H9 (cell line): ENCODE measurements at regions not wholly inside any gene's neighbourhood (a gene's known extent, or its start where the extent isn't known, plus 50 kb on each side); places are given as distances from the start of the nearest gene placed in this dataset.

ENCODE experiments used
- DNase-seq: peaks from one replicate; pipeline ENCODE4 v3.0.0-alpha.2; 2017
- H2AFZ ChIP-seq: one replicate; pipeline ENCODE4 v1.6.1; 2013; ENCODE audit warnings: mild to moderate bottlenecking, low read length, control low read depth, moderate library complexity
- H2AK5ac ChIP-seq: 2 replicates; pipeline ENCODE4 v1.6.1; 2013; ENCODE audit warnings: low read length, control low read depth, mixed read lengths; ENCODE audit not compliant: insufficient read length
- H2BK120ac ChIP-seq: one replicate; pipeline ENCODE4 v1.6.1; 2013; ENCODE audit warnings: low read depth, mild to moderate bottlenecking, low read length, control low read depth, inconsistent platforms; ENCODE audit not compliant: poor library complexity, severe bottlenecking
- H2BK12ac ChIP-seq: 2 replicates; pipeline ENCODE4 v1.6.1; 2013; ENCODE audit warnings: low read length, control low read depth, mixed read lengths, low read depth; ENCODE audit not compliant: insufficient read length
- H2BK15ac ChIP-seq: 2 replicates; pipeline ENCODE4 v1.6.1; 2013; ENCODE audit warnings: low read depth, low read length, control low read depth
- H2BK20ac ChIP-seq: one replicate; pipeline ENCODE4 v1.6.1; 2013; ENCODE audit warnings: low read depth, mild to moderate bottlenecking, low read length, control low read depth, inconsistent platforms; ENCODE audit not compliant: poor library complexity, severe bottlenecking
- H2BK5ac ChIP-seq: 2 replicates; pipeline ENCODE4 v1.6.1; 2013; ENCODE audit warnings: low read length, control low read depth, mixed read lengths; ENCODE audit not compliant: insufficient read length
- H3K14ac ChIP-seq: 2 replicates; pipeline ENCODE4 v1.6.1; 2013; ENCODE audit warnings: low read length, control low read depth; ENCODE audit not compliant: insufficient read depth
- H3K18ac ChIP-seq: 2 replicates; pipeline ENCODE4 v1.6.1; 2013; ENCODE audit warnings: low read depth, mild to moderate bottlenecking, mixed read lengths, low read length, control low read depth; ENCODE audit not compliant: insufficient read length
- H3K23ac ChIP-seq: 2 replicates; pipeline ENCODE4 v1.6.1; 2013; ENCODE audit warnings: low read length, control low read depth, mixed read lengths, low read depth; ENCODE audit not compliant: insufficient read length
- H3K23me2 ChIP-seq: 2 replicates; pipeline ENCODE4 v1.6.1; 2013; ENCODE audit warnings: low read depth, mild to moderate bottlenecking, mixed read lengths, low read length, control low read depth; ENCODE audit not compliant: insufficient read length, poor library complexity, severe bottlenecking
- H3K27ac ChIP-seq: 2 replicates; pipeline ENCODE4 v1.5.1; 2013; ENCODE audit warnings: low read length, control low read depth, mixed read lengths, low read depth; ENCODE audit not compliant: insufficient read length
- H3K27me3 ChIP-seq: 2 replicates; pipeline ENCODE4 v1.6.1; 2013; ENCODE audit warnings: low read length, control low read depth, inconsistent platforms; ENCODE audit not compliant: insufficient read depth
- H3K4ac ChIP-seq: 2 replicates; pipeline ENCODE4 v1.6.1; 2013; ENCODE audit warnings: low read depth, mild to moderate bottlenecking, control low read depth, inconsistent platforms, low read length, moderate library complexity
- H3K4me1 ChIP-seq: 2 replicates; pipeline ENCODE4 v1.6.1; 2013; ENCODE audit warnings: low read length, control low read depth, inconsistent platforms; ENCODE audit not compliant: insufficient read depth
- H3K4me2 ChIP-seq: 2 replicates; pipeline ENCODE4 v1.6.1; 2013; ENCODE audit warnings: low read length, control low read depth, mixed read lengths; ENCODE audit not compliant: insufficient read length, insufficient read depth
- H3K56ac ChIP-seq: 2 replicates; pipeline ENCODE4 v1.6.1; 2013; ENCODE audit warnings: low read depth, mild to moderate bottlenecking, mixed read lengths, low read length, control low read depth; ENCODE audit not compliant: insufficient read length
- H3K79me1 ChIP-seq: 2 replicates; pipeline ENCODE4 v1.6.1; 2013; ENCODE audit warnings: low read depth, mild to moderate bottlenecking, moderate library complexity, low read length, control low read depth, inconsistent platforms; ENCODE audit not compliant: insufficient read depth, poor library complexity, severe bottlenecking
- H3K79me2 ChIP-seq: 2 replicates; pipeline ENCODE4 v1.6.1; 2013; ENCODE audit warnings: low read length, control low read depth, inconsistent platforms; ENCODE audit not compliant: insufficient read depth
- H3K9ac ChIP-seq: 2 replicates; pipeline ENCODE4 v1.6.1; 2013; ENCODE audit warnings: low read length, control low read depth, mixed read lengths; ENCODE audit not compliant: insufficient read length; ENCODE audit errors: extremely low read depth
- H3K9me3 ChIP-seq: one replicate; pipeline ENCODE4 v1.6.1; 2013; ENCODE audit warnings: low read depth, low read length, inconsistent platforms; ENCODE audit not compliant: control insufficient read depth
- H3T11ph ChIP-seq: one replicate; pipeline ENCODE4 v1.6.1; 2013; ENCODE audit warnings: mild to moderate bottlenecking, low read length, control low read depth, inconsistent platforms
- H4K20me1 ChIP-seq: one replicate; pipeline ENCODE4 v1.6.1; 2013; ENCODE audit not compliant: control insufficient read depth, insufficient read length, insufficient read depth
- H4K5ac ChIP-seq: 2 replicates; pipeline ENCODE4 v1.6.1; 2013; ENCODE audit warnings: low read depth, mild to moderate bottlenecking, mixed read lengths, low read length, control low read depth; ENCODE audit not compliant: insufficient read length
- H4K8ac ChIP-seq: replicated peaks from 2 replicates; pipeline ENCODE4 v1.6.1; 2013; ENCODE audit warnings: low read length, control low read depth, mixed read lengths, low read depth; ENCODE audit not compliant: insufficient read length
- H4K91ac ChIP-seq: 2 replicates; pipeline ENCODE4 v1.6.1; 2013; ENCODE audit warnings: low read depth, mild to moderate bottlenecking, moderate library complexity, mixed read lengths, low read length, control low read depth; ENCODE audit not compliant: insufficient read length
- H3K27ac Mint-ChIP-seq, 3 experiments: 2 replicates in 2 of 3; 3 replicates in 1 of 3; pipeline ENCODE4 v1.8.0; 2020 to 2021; ENCODE audit warnings: mixed read lengths in 3 of 3, mild to moderate bottlenecking in 1 of 3, moderate library complexity in 1 of 3
- H3K27me3 Mint-ChIP-seq: 2 replicates; pipeline ENCODE4 v1.8.0; 2021; ENCODE audit warnings: low read depth, mild to moderate bottlenecking, moderate library complexity, mixed read lengths
- H3K36me3 Mint-ChIP-seq, 3 experiments: 2 replicates in 2 of 3; 3 replicates in 1 of 3; pipeline ENCODE4 v1.8.0; 2020 to 2021; ENCODE audit warnings: low read depth in 3 of 3, mixed read lengths in 3 of 3; ENCODE audit not compliant: insufficient read depth in 1 of 3
- H3K4me1 Mint-ChIP-seq, 2 experiments: 2 replicates each; pipeline ENCODE4 v1.8.0; 2020; ENCODE audit warnings: mixed read lengths in 2 of 2
- H3K4me3 Mint-ChIP-seq, 2 experiments: 2 replicates in 1 of 2; 3 replicates in 1 of 2; pipeline ENCODE4 v1.8.0; 2020 to 2021; ENCODE audit warnings: mild to moderate bottlenecking in 2 of 2, mixed read lengths in 2 of 2, moderate library complexity in 1 of 2
- H3K9me3 Mint-ChIP-seq, 2 experiments: 2 replicates in 1 of 2; 3 replicates in 1 of 2; pipeline ENCODE4 v1.8.0; 2020; ENCODE audit warnings: mild to moderate bottlenecking in 2 of 2, mixed read lengths in 2 of 2, moderate library complexity in 1 of 2
- CTCF ChIP-seq: fragments of 200-600 bp; sonication (generic); conservative IDR thresholded peaks from 3 replicates; pipeline ENCODE4 v1.8.0; 2021; ENCODE audit warnings: antibody characterized with exemption, mild to moderate bottlenecking
- WGBS: extraction: QIAGEN DNeasy Blood & Tissue Kit; methylation state at CpG from one replicate; pipeline ENCODE4 v1.1.7; 2013; ENCODE audit warnings: missing lambda C conversion rate, low lambda C conversion rate, mixed read lengths; ENCODE audit not compliant: insufficient read length; ENCODE audit errors: extremely low coverage; 5-methylcytosine and 5-hydroxymethylcytosine counted together

- H3K4me2 ChIP-seq: no peak overlapping the region
Observed at GRCh38 chr11:105448703-105449079, 161.2 kb upstream of the GRIA4 start.

More at GRCh38 chr11:105448703-105449079, 161.2 kb upstream of the GRIA4 start:
- Histone ChIP-seq H3K79me1 (no peaks in the 10 kb centered on the region), H4K8ac (no peak overlapping the region), H4K5ac (no peak overlapping the region), H2BK20ac (no peak overlapping the region), H3K18ac (no peak overlapping the region), H2AK5ac (no peak overlapping the region), H4K20me1 (no peaks in the 10 kb centered on the region), H3K79me2 (no peaks in the 10 kb centered on the region), H2BK120ac (no peak overlapping the region), H3T11ph (no peak overlapping the region), H4K91ac (no peak overlapping the region), H2BK12ac (no peak overlapping the region), H2BK5ac (no peak overlapping the region), H3K27me3 (no peaks in the 10 kb centered on the region), H3K23me2 (no peaks in the 10 kb centered on the region), H3K9ac (no peak overlapping the region), H3K23ac (no peak overlapping the region), H2AFZ (no peak overlapping the region), H3K9me3 (no peaks in the 10 kb centered on the region), H3K27ac (no peak overlapping the region), H3K4ac (no peak overlapping the region), H3K14ac (no peak overlapping the region), H2BK15ac (no peak overlapping the region), H3K56ac (no peak overlapping the region), H3K4me1 (no peaks in the 10 kb centered on the region)
- WGBS: no CpG with 5 or more reads among the region's 4 CpGs
- DNase-seq: no peak
- Mint-ChIP-seq H3K4me1 (peaks cover 3% of the 10 kb centered on the region in 2 experiments; a peak in 1 of 4 replicates), H3K27ac (no peak overlapping the region), H3K9me3 (no peaks in the 10 kb centered on the region; a peak in 1 of 5 replicates), H3K27me3 (no peaks in the 10 kb centered on the region), H3K36me3 (no peaks in the 10 kb centered on the region), H3K4me3 (no peak overlapping the region)
- no peak for TF ChIP-seq CTCF
